NB4 (cell line): ENCODE measurements at regions not wholly inside any gene's neighbourhood (a gene's known extent, or its start where the extent isn't known, plus 50 kb on each side); places are given as distances from the start of the nearest gene placed in this dataset.

Experiments
- DNase-seq: peaks from one replicate; pipeline ENCODE4 v3.0.0; 2010; ENCODE audit warnings: low read depth
- H3K4me3 ChIP-seq: one replicate; pipeline ENCODE4 v1.5.1; 2011; ENCODE audit warnings: mild to moderate bottlenecking, low read depth, low read length, moderate library complexity
- CTCF ChIP-seq: IDR thresholded peaks from one replicate; pipeline ENCODE4 v1.5.1; 2012; ENCODE audit warnings: low read depth, low read length
- MAX ChIP-seq: IDR thresholded peaks from 2 replicates; pipeline ENCODE4 v1.6.1; 2011; ENCODE audit warnings: low read depth, low read length
- MYC ChIP-seq: IDR thresholded peaks from 2 replicates; pipeline ENCODE4 v1.6.1; 2011; ENCODE audit warnings: low read depth, low read length
- POLR2A ChIP-seq: IDR thresholded peaks from 2 replicates; pipeline ENCODE4 v1.6.1; 2011; ENCODE audit warnings: mild to moderate bottlenecking; ENCODE audit not compliant: insufficient read length; ENCODE audit errors: extremely low read depth

- DNase-seq, result no peak
- TF ChIP-seq POLR2A, result no peak
- TF ChIP-seq MAX, result no peak
- no peak for TF ChIP-seq MYC
- no peak for TF ChIP-seq CTCF
Measured at GRCh38 chr2:239558661-239559060, 157.8 kb upstream of the HDAC4 start.

GRCh38 chr2:239557516-239557915 lies 156.7 kb upstream of the HDAC4 start:
- no peak for DNase-seq

More at GRCh38 chr2:239558661-239559060, 157.8 kb upstream of the HDAC4 start:
- no peak overlapping the region for H3K4me3 ChIP-seq

GRCh38 chr2:239555571-239555905 lies 154.7 kb upstream of the HDAC4 start:
- no peak overlapping the region for H3K4me3 ChIP-seq
- TF ChIP-seq MAX, result no peak
- TF ChIP-seq CTCF, result no peak
- TF ChIP-seq MYC, result no peak
- TF ChIP-seq POLR2A, result no peak
- DNase-seq, result no peak

More at GRCh38 chr2:239557516-239557915, 156.7 kb upstream of the HDAC4 start:
- H3K4me3 ChIP-seq, result no peak overlapping the region
- TF ChIP-seq CTCF, result no peak
- TF ChIP-seq POLR2A, result no peak
- TF ChIP-seq MAX, result no peak
- no peak for TF ChIP-seq MYC

GRCh38 chr2:239554766-239555570 lies 154.1 kb upstream of the HDAC4 start:
- H3K4me3 ChIP-seq, result no peak overlapping the region
- no peak for DNase-seq
- no peak for TF ChIP-seq MAX
- no peak for TF ChIP-seq CTCF
- TF ChIP-seq MYC, result no peak
- no peak for TF ChIP-seq POLR2A

- DNase-seq, result no peak
- TF ChIP-seq MYC (no peak), MAX (no peak), CTCF (no peak), POLR2A (no peak)
- no peak overlapping the region for H3K4me3 ChIP-seq
Measured at GRCh38 chr2:239553376-239554000, 152.7 kb upstream of the HDAC4 start.
